PFSK-1 (cell line): ENCODE measurements at regions not wholly inside any gene's neighbourhood (a gene's known extent, or its start where the extent isn't known, plus 50 kb on each side); places are given as distances from the start of the nearest gene placed in this dataset.

ENCODE experiments used
- FOXP2 ChIP-seq: optimal IDR thresholded peaks from 2 replicates; pipeline ENCODE3; 2011; ENCODE audit warnings: borderline replicate concordance, control low read depth, inconsistent platforms; ENCODE audit not compliant: insufficient read depth; ENCODE audit errors: extremely low read length, extremely low read depth
- POLR2AphosphoS5 ChIP-seq: IDR thresholded peaks from 2 replicates; pipeline ENCODE4 v1.6.1; 2012; ENCODE audit warnings: low read depth, mild to moderate bottlenecking, control low read depth, low read length, moderate library complexity
- REST ChIP-seq, 2 experiments: IDR thresholded peaks; 2 replicates each; pipeline versions ENCODE4 v1.6.1 to v1.8.0; 2011 to 2012; ENCODE audit warnings: low read depth in 2 of 2, low read length in 2 of 2, control low read depth in 1 of 2, inconsistent platforms in 1 of 2, mild to moderate bottlenecking in 1 of 2, moderate library complexity in 1 of 2; ENCODE audit not compliant: insufficient read depth in 1 of 2
- SIN3A ChIP-seq: IDR thresholded peaks from 2 replicates; pipeline ENCODE4 v1.6.1; 2012; ENCODE audit warnings: mild to moderate bottlenecking, low read length, moderate library complexity, borderline replicate concordance; ENCODE audit not compliant: insufficient read depth
- TAF1 ChIP-seq: IDR thresholded peaks from 2 replicates; pipeline ENCODE4 v1.6.1; 2012; ENCODE audit warnings: low read length, control low read depth, borderline replicate concordance; ENCODE audit not compliant: insufficient read depth

- TF ChIP-seq SIN3A: no peak
- no peak for TF ChIP-seq FOXP2
- TF ChIP-seq TAF1: no peak
- TF ChIP-seq POLR2AphosphoS5: no peak
- TF ChIP-seq REST (IDR thresholded peaks at IDR 0.05; ENCODE audit: insufficient read depth in 1 of 2, low read depth in 2 of 2, low read length in 2 of 2): no peak
Observed at GRCh38 chr7:106346167-106346677, 61.4 kb upstream of the NAMPT start.

GRCh38 chr7:106345421-106346166 lies 60.8 kb upstream of the NAMPT start:
- TF ChIP-seq POLR2AphosphoS5 (no peak), SIN3A (no peak), REST (IDR thresholded peaks at IDR 0.05; ENCODE audit: insufficient read depth in 1 of 2, low read depth in 2 of 2, low read length in 2 of 2) (no peak), FOXP2 (no peak), TAF1 (no peak)

GRCh38 chr7:106344861-106345260 lies 60.1 kb upstream of the NAMPT start:
- TF ChIP-seq SIN3A: no peak
- TF ChIP-seq REST (IDR thresholded peaks at IDR 0.05; ENCODE audit: insufficient read depth in 1 of 2, low read depth in 2 of 2, low read length in 2 of 2): no peak
- no peak for TF ChIP-seq POLR2AphosphoS5
- no peak for TF ChIP-seq FOXP2
- TF ChIP-seq TAF1: no peak

- no peak for TF ChIP-seq TAF1
- no peak for TF ChIP-seq FOXP2
- TF ChIP-seq POLR2AphosphoS5: no peak
- no peak for TF ChIP-seq REST (IDR thresholded peaks at IDR 0.05; ENCODE audit: insufficient read depth in 1 of 2, low read depth in 2 of 2, low read length in 2 of 2)
- no peak for TF ChIP-seq SIN3A
Observed at GRCh38 chr7:106344211-106344610, 59.4 kb upstream of the NAMPT start.
